Stimulated activated naive CD4-positive, alpha-beta T cell treated with Interleukin-2 at 50 U/mL for 16 hours (primary cell): ENCODE measurements at regions not wholly inside any gene's neighbourhood (a gene's known extent, or its start where the extent isn't known, plus 50 kb on each side); places are given as distances from the start of the nearest gene placed in this dataset.

Experiments used
- DNase-seq: peaks from one replicate; lab custom pipeline; 2025; lab: John Stamatoyannopoulos, UW

- DNase-seq = no peak
These were observed 1399.1 kb upstream of the PIK3C3 start for GRCh38 chr18:40555914-40556313.

DNA sequence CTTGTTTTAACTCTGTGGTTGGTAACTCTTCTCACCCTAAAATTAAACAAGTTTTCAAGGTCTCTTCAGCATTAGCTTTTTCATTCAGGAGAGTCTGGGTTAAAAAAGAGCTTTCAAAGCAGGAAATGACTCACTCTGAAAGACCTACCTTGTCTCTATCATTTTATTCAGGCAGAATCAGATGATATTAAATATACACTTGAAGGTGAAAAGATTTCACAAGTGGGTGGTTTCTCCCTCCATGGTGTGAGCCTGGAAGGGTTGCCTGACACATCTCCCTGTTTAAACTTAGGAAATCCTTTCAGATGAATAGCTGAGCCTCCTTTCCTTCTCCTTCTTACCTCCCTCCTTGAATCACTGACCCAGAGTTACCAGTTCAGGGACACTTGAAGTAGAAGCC lies 1402.0 kb upstream of the PIK3C3 start:
- DNase-seq = no peak

DNA sequence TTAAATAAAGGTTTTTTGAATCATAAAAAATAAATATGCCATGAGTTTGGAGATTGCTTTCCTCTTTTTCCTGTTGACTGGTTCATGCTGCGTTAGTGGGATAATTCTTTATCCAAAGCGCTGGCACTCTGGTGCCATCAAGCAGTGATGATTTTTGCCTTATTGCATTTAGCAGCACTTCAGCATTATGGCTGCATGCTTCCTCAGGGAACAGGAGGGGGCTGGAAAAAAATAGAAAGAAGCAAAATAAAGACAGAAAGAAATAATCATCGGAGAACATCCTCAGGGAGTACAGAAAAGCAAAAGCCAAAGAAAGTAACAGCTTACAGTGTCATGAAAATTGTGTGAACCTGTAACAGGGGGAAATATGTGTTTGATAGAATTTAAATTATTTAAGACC lies 1408.2 kb upstream of the PIK3C3 start:
- no peak for DNase-seq

- DNase-seq = no peak
These were observed 1420.3 kb upstream of the PIK3C3 start for GRCh38 chr18:40534723-40535122.

DNA sequence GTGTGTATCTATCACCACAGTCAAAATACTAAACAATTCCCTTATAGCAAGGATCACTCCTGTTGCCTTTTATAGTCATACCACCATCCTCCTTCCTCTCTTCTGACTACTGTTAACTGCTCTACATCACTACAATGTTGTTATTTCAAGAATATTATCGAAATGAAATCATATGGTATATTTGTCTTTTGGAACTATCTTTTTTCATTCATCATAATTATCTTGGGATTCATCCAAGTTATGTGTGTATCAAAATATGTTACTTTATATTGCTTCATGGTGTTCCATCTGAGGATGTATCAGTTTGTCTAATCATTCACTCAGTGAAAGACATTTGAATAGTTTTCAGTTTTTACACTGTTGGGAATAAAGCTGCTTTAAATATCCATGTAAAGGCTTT lies 1423.0 kb upstream of the PIK3C3 start:
- no peak for DNase-seq

GRCh38 chr18:40531051-40531450 lies 1424.0 kb upstream of the PIK3C3 start:
- no peak for DNase-seq

- DNase-seq = no peak
These were observed 1425.6 kb upstream of the PIK3C3 start for GRCh38 chr18:40529478-40529877.

GRCh38 chr18:40524881-40525280 lies 1430.2 kb upstream of the PIK3C3 start:
- no peak for DNase-seq

GRCh38 chr18:40523287-40523686 lies 1431.7 kb upstream of the PIK3C3 start:
- DNase-seq = no peak

DNA sequence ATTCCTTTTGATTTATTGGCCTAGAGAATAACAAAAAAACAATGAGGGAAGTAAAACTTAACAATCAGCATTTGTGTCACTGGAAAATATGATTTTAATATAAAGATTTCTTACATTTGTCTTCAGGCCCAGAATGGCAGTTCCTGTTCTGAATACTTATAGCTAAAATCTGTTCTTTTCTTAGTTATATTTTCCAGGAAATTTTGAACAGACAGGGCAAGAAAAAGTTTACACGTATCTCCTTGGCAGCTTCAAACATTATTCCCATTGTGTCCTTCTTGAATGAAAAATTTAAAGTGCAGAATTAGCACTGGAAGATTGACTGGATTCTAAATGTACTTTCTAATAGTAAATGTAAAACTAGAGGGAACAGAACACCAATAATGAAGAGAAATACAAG lies 1454.0 kb upstream of the PIK3C3 start:
- no peak for DNase-seq

- no peak for DNase-seq
These were observed 1460.4 kb upstream of the PIK3C3 start for GRCh38 chr18:40494603-40495002.

DNA sequence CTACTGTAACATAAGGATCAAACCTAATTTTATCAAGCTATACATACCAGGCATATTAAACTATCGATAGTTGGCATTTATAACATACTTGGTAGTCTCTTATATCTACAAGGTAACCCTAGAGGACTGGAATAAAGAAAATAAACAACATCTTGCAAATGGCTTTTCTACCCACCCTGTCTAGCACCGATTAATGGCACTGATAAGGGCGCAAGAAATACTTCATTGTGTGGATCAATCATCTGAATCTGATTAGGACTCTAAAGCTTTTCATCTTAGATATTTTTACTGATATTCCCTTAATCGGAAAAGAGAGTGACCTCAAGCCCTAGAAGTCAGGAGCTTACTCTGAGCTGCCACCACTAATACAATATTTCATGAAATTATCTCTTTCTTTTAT lies 1461.7 kb upstream of the PIK3C3 start:
- DNase-seq = no peak

DNA sequence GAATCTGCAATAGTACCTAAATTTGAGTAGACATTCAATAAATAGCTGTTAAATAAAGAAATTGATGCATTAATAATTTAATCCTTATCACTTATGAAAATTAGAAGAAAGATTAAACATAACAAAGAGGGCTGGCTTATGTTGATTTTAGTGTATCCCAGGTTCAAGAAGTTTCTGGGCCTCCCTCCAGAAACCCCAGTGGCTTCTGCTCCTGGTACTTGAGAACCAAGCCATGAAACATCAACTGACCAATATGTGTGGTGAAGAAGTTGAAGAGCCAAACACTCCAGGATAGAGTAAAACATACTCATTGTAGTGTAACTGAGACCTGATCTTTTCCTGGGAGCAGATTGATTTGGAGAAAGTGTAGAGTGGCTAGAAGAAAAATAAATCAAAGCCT lies 1465.7 kb upstream of the PIK3C3 start:
- DNase-seq = no peak

- no peak for DNase-seq
These were observed 1469.7 kb upstream of the PIK3C3 start for GRCh38 chr18:40485318-40485717.

DNA sequence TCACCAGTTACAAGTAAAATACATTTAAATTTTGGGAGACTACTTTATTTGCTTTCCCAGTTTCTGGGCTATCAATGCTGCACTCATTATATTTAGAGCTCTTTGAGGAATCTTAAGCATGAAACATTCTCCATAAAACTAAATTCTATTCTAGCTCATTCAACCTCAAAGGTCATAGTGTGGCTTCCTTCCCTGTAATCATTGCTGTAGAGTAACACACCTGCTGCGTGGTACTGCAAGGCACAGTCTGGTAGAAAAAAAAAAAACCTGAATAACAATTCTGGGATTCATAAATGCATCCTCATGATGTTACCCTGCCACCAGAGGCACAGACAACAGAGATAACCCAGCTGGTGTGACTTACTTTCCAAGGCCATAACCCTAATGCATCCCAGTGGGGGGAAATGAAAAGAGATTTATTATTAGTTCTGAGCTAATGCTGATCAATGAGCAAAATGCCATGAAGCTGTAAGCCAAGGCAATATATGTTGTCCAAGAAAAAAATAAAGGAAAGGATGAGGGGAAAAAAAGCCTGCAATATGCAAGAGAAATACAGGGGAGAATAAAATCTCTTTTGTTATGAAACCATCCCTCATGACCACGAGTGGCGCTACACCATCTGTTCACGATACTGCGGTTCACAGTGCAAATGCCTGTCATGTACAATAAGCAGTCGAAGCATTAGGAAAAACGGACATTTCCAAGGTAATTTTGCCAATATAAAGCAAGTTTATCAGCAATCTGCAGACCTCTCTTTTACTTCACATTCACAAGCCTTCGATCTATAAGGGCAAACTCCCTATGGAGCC lies 1481.6 kb upstream of the PIK3C3 start:
- DNase-seq = no peak

- DNase-seq = no peak
These were observed 1484.3 kb upstream of the PIK3C3 start for GRCh38 chr18:40470723-40471122.

GRCh38 chr18:40469851-40470250 lies 1485.2 kb upstream of the PIK3C3 start:
- no peak for DNase-seq

- DNase-seq = no peak
These were observed 1485.7 kb upstream of the PIK3C3 start for GRCh38 chr18:40469316-40469715.

- DNase-seq = no peak
These were observed 1491.0 kb upstream of the PIK3C3 start for GRCh38 chr18:40464032-40464431.

- no peak for DNase-seq
These were observed 1501.1 kb upstream of the PIK3C3 start for GRCh38 chr18:40453903-40454302.

DNA sequence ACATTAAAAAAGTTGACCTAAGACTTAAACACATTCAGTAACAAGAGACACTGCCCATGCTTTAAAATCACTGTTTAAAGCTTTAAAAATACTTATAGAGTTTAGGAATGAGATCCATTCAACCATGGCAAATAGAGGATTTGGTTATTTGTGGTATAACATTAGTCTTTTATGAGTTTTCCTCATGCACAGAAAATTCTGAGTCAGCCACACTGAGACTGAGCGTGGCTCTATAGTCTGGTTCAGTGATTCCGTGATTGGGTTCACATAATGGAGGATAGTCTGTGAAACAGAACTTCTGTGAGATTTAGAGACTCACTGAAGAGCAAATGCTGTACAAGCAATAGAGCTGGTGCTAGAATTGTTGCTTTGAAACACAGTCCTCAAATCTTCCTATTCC lies 1502.4 kb upstream of the PIK3C3 start:
- no peak for DNase-seq

DNA sequence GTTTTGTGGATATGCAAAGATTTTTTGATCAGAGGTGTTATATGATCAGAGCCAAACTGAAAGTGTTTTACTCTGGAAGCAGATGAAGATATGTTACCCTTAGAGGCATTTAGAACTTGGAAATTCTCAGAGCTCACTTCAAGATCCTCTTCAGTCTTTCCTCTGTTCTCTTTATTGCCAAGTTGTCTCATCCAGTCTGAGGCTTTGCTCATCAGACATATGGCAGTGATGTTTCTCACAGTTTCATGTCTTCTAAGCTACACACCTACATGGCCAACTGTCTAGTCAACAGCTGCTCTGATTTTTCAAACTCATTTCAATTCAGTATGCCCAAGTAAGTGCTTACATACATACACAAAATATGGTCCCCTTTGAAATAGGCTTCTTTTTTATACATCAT lies 1504.3 kb upstream of the PIK3C3 start:
- no peak for DNase-seq

DNA sequence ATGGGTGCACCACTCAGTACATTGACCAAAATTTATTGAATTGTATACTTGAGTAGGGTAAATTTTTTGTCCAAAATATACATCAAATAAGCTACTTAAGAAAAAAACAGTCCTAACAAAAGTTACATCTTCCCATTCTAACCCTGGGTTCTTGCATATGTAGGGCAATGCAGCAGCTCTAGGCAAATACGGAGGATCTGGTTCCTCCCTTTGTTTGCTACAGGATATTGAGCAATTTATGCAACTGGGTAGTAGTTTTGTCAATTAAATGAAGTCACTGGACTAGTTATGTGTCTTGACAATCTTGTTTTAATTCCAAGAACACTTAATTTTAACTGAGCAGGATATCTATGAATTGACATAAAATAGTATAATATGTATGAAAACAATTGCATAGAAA lies 1507.2 kb upstream of the PIK3C3 start:
- DNase-seq = no peak

DNA sequence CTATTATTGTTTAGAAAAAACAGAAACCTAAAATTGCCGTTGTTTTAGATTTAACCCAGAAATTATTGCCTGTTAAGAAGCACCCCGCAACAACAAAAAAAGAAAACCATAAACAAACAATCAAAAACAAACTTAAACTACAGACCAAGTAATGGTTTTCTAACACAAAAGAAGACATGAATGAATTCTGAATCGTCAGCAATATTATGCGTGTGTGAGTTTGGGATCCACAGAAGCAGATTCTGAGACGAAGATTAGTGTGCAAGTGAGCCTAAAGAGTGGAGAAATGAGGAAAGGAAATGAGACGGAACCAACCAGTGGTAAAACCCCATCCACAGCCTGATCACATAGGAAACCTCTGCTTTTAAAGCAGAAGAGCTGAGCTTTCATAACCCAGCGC lies 1514.9 kb upstream of the PIK3C3 start:
- no peak for DNase-seq
